GM18868 (cell line): ENCODE measurements at regions not wholly inside any gene's neighbourhood (a gene's known extent, or its start where the extent isn't known, plus 50 kb on each side); places are given as distances from the start of the nearest gene placed in this dataset.
"Not testable (repeated sequence)": the region's sequence is repeated elsewhere in the genome, so short reads cannot be mapped to it uniquely, and the experiment has no call there.

Source experiments
- ATAC-seq: cut with Tn5 transposase; IDR thresholded peaks from one replicate; pipeline ENCODE4 v1.9.1; 2021; ENCODE audit warnings: mild to moderate bottlenecking, moderate library complexity; ENCODE audit not compliant: unreplicated experiment

GRCh38 chr3:105285653-105286241 is 81.0 kb upstream of the ALCAM start:
- no peak for ATAC-seq

DNA sequence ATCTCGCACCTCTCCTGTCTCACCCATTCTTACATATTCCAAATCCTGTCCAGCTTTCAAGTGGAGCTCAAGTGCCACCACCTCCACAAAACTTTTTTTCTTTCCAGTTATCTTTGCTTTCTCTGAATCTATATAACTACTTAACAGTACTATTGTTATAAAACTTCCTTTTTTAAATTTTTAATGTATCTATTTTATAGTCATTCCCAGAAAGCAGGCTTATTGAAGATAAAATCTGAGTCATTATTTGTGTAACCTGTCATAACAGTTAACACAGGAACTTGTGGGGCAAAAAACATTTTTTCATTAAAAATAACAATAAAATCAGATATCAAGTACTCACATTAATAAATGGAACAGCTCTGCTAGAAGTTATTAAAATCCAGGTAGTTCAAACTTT is 73.3 kb upstream of the ALCAM start:
- no peak for ATAC-seq

DNA sequence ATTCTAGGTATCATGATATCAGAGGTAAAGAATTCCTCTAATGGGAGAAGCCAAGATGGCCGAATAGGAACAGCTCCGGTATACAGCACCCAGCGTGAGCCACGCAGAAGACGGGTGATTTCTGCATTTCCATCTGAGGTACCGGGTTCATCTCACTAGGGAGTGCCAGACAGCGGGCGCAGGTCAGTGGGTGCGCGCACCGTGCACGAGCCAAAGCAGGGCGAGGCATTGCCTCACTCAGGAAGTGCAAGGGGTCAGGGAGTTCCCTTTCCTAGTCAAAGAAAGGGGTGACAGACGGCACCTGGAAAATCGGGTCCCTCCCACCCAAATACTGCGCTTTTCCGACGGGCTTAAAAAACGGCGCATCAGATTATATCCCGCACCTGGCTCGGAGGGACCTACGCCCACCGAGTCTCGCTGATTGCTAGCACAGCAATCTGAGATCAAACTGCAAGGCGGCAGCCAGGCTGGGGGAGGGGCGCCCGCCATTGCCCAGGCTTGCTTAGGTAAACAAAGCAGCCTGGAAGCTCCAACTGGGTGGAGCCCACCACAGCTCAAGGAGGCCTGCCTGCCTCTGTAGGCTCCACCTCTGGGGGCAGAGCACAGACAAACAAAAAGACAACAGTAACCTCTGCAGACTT is 70.4 kb upstream of the ALCAM start:
- ATAC-seq = not testable (repeated sequence)

DNA sequence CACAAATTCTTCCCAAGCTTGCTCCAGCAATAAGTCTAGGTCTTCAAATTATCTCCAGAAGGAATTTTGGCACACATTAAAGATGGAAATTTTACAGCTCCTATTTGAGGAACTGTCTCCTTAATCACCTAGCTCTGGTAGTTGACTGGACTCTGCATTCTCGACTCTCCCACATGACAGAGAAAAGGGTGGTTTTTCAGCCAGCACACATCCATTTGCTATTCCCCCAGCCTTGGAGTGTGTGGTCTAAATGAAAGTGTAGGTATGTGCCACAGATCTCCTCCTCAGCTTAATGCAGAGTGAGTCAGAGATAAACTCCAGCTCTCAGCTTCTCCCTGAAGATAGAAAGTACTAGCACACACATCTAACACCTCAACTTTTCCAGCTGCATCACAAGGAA is 62.2 kb upstream of the ALCAM start:
- no peak for ATAC-seq

- ATAC-seq = no peak
These were observed 51.6 kb upstream of the ALCAM start for GRCh38 chr3:105315144-105315543.

- ATAC-seq = no peak
These were observed 50.9 kb upstream of the ALCAM start for GRCh38 chr3:105315815-105316214.

GRCh38 chr3:105316331-105316730 is 50.4 kb upstream of the ALCAM start:
- no peak for ATAC-seq
